Upper lobe of left lung (tissue), 6 donors: ENCODE measurements at regions not wholly inside any gene's neighbourhood (a gene's known extent, or its start where the extent isn't known, plus 50 kb on each side); places are given as distances from the start of the nearest gene placed in this dataset.

Experiments
- ATAC-seq, 2 donors: fragments of 200-7000 bp; cut with Tn5 transposase; one replicate each; pipeline ENCODE4 v1.9.1; 2022; ENCODE audit warnings: mild to moderate bottlenecking in 2 of 2, moderate library complexity in 2 of 2; ENCODE audit not compliant: low FRiP score in 2 of 2
- DNase-seq, 2 donors: peaks; one replicate each; pipeline ENCODE4 v3.0.0-alpha.2; 2019 to 2020
- H3K27ac ChIP-seq, 4 donors: fragments of 200-600 bp; sonication (generic); one replicate each; pipeline ENCODE4 v1.5.1; 2016 to 2019
- H3K27me3 ChIP-seq, 4 donors: fragments of 200-600 bp; sonication (generic); one replicate each; pipeline ENCODE4 v1.5.1; 2017 to 2019
- H3K36me3 ChIP-seq, 4 donors: fragments of 200-600 bp; sonication (generic); one replicate each; pipeline ENCODE4 v1.5.1; 2016 to 2019
- H3K4me1 ChIP-seq, 4 donors: fragments of 200-600 bp; sonication (generic); one replicate each; pipeline ENCODE4 v1.5.1; 2018 to 2019
- H3K4me3 ChIP-seq, 4 donors: fragments of 200-600 bp; sonication (generic); one replicate each; pipeline ENCODE4 v1.5.1; 2017 to 2019; ENCODE audit warnings: mild to moderate bottlenecking in 2 of 4, moderate library complexity in 1 of 4
- H3K9me3 ChIP-seq, 4 donors: fragments of 200-600 bp; sonication (generic); one replicate each; pipeline ENCODE4 v1.5.1; 2018 to 2019
- EP300 ChIP-seq, 4 donors: sonication (generic); formaldehyde crosslinking; IDR thresholded peaks; one replicate each; pipeline ENCODE4 v1.5.1; 2017; ENCODE audit warnings: antibody characterized with exemption in 4 of 4, control low read depth in 2 of 4
- POLR2A ChIP-seq, 4 donors: fragments of 450-650 bp; IDR thresholded peaks; one replicate each; pipeline ENCODE4 v1.5.1; 2016 to 2017; ENCODE audit warnings: antibody characterized with exemption in 4 of 4, mild to moderate bottlenecking in 2 of 4
- POLR2AphosphoS5 ChIP-seq, 2 donors: sonication (generic); formaldehyde crosslinking; IDR thresholded peaks; one replicate each; pipeline ENCODE4 v1.5.1; 2017; ENCODE audit warnings: antibody characterized with exemption in 2 of 2
- WGBS, 2 donors: methylation state at CpG; one replicate each; pipeline ENCODE4 v1.1.5; 2017 to 2018; 5-methylcytosine and 5-hydroxymethylcytosine counted together
- TF ChIP-seq, protein P1 (sequence below), 6 experiments: fragments of 450-650 bp in 4 of 6; fragments of 200-600 bp in 2 of 6; sonication (generic) in 2 of 6; IDR thresholded peaks; one replicate each; pipeline ENCODE4 v1.5.1; 2016 to 2019; ENCODE audit warnings: antibody characterized with exemption in 6 of 6
- donor health status: DM: no; HTN: no; CAD: no; lungs with moderate emphysema.
- donor health status: DM: no; HTN: yes; CAD: no; lungs with severe emphysema.

- Histone ChIP-seq H3K9me3 (no peaks in the 10 kb centered on the region), H3K4me1 (no peaks in the 10 kb centered on the region), H3K27me3 (no peaks in the 10 kb centered on the region), H3K36me3 (no peaks in the 10 kb centered on the region), H3K4me3 (no peak overlapping the region), H3K27ac (no peak overlapping the region)
- no peak for DNase-seq
- no peak for ATAC-seq
- TF ChIP-seq POLR2A (IDR thresholded peaks at IDR 0.05) (no peak), POLR2AphosphoS5 (IDR thresholded peaks at IDR 0.05) (no peak), EP300 (IDR thresholded peaks at IDR 0.05) (no peak)
- TF ChIP-seq, protein P1, sequence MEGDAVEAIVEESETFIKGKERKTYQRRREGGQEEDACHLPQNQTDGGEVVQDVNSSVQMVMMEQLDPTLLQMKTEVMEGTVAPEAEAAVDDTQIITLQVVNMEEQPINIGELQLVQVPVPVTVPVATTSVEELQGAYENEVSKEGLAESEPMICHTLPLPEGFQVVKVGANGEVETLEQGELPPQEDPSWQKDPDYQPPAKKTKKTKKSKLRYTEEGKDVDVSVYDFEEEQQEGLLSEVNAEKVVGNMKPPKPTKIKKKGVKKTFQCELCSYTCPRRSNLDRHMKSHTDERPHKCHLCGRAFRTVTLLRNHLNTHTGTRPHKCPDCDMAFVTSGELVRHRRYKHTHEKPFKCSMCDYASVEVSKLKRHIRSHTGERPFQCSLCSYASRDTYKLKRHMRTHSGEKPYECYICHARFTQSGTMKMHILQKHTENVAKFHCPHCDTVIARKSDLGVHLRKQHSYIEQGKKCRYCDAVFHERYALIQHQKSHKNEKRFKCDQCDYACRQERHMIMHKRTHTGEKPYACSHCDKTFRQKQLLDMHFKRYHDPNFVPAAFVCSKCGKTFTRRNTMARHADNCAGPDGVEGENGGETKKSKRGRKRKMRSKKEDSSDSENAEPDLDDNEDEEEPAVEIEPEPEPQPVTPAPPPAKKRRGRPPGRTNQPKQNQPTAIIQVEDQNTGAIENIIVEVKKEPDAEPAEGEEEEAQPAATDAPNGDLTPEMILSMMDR (IDR thresholded peaks at IDR 0.05): no peak
- 83 to 91% methylated on average over 6 of the region's 7 CpGs for WGBS, 2 donors
Measured at GRCh38 chr2:126766295-126766968, 110.5 kb downstream of the GYPC start.

- peak in 1 of 2 donors; percentile 17 for DNase-seq
- 91 to 93% methylated on average over 3 to 7 of the region's 7 CpGs for WGBS, 2 donors
- H3K27me3 ChIP-seq: no peaks in the 10 kb centered on the region
- no peaks in the 10 kb centered on the region for H3K36me3 ChIP-seq
- H3K9me3 ChIP-seq: no peaks in the 10 kb centered on the region
- H3K4me1 ChIP-seq: no peaks in the 10 kb centered on the region
- no peak overlapping the region for H3K27ac ChIP-seq
- no peak for TF ChIP-seq EP300 (IDR thresholded peaks at IDR 0.05)
- TF ChIP-seq, protein P1 (IDR thresholded peaks at IDR 0.05): no peak
- TF ChIP-seq POLR2A (IDR thresholded peaks at IDR 0.05): no peak
- no peak for TF ChIP-seq POLR2AphosphoS5 (IDR thresholded peaks at IDR 0.05)
- no peak overlapping the region for H3K4me3 ChIP-seq
- no peak for ATAC-seq
Measured at GRCh38 chr2:126766969-126767296, 111.0 kb downstream of the GYPC start.

GRCh38 chr2:126769118-126769517 is 113.2 kb downstream of the GYPC start:
- H3K4me3 ChIP-seq: no peak overlapping the region
- DNase-seq: peak in 1 of 2 donors; percentile 5
- 81 to 94% methylated on average over 1 to 3 of the region's 3 CpGs for WGBS, 2 donors
- TF ChIP-seq EP300 (IDR thresholded peaks at IDR 0.05) (no peak), POLR2A (IDR thresholded peaks at IDR 0.05) (no peak), POLR2AphosphoS5 (IDR thresholded peaks at IDR 0.05) (no peak)
- TF ChIP-seq, protein P1 (IDR thresholded peaks at IDR 0.05): no peak
- H3K4me1 ChIP-seq: no peaks in the 10 kb centered on the region
- H3K27me3 ChIP-seq: no peaks in the 10 kb centered on the region
- no peaks in the 10 kb centered on the region for H3K36me3 ChIP-seq
- no peaks in the 10 kb centered on the region for H3K9me3 ChIP-seq
- no peak overlapping the region for H3K27ac ChIP-seq
- no peak for ATAC-seq

GRCh38 chr2:126770466-126770865 is 114.5 kb downstream of the GYPC start:
- no peak overlapping the region for H3K4me3 ChIP-seq
- no peaks in the 10 kb centered on the region for H3K36me3 ChIP-seq
- TF ChIP-seq POLR2AphosphoS5 (IDR thresholded peaks at IDR 0.05) (no peak), POLR2A (IDR thresholded peaks at IDR 0.05) (no peak), EP300 (IDR thresholded peaks at IDR 0.05) (no peak)
- TF ChIP-seq, protein P1 (IDR thresholded peaks at IDR 0.05): no peak
- no peak for ATAC-seq
- H3K27me3 ChIP-seq: no peaks in the 10 kb centered on the region
- WGBS, 2 donors: 93 to 96% methylated on average over 2 of the region's 2 CpGs
- DNase-seq: no peak
- H3K9me3 ChIP-seq: no peaks in the 10 kb centered on the region
- H3K4me1 ChIP-seq: no peaks in the 10 kb centered on the region
- H3K27ac ChIP-seq: no peak overlapping the region

DNA sequence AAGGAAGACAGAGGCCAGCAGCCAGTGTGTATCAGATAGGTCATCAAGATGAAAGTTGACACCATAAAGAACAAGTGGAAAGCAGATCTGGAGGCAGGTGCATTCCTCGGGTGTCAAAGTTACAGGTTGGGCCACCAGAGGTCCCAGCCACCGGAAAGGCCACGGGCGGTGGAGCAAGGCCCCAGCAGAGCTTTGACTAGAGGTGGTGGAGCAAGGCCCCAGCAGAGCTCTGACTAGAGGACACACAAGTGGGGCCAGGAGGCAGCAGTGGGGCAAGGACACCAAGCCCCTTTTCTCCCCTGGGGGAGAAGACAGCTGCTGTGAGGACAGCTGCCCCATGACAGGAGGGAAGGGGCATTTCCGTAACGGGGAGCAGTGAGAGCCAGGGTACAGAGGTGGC is 115.1 kb downstream of the GYPC start:
- Histone ChIP-seq H3K36me3 (no peaks in the 10 kb centered on the region), H3K4me1 (peaks cover 0 to 1% (median under 1%) of the 10 kb centered on the region in 4 donors), H3K4me3 (no peak overlapping the region), H3K27me3 (no peaks in the 10 kb centered on the region), H3K27ac (no peak overlapping the region), H3K9me3 (no peaks in the 10 kb centered on the region)
- TF ChIP-seq EP300 (IDR thresholded peaks at IDR 0.05): no peak
- TF ChIP-seq, protein P1 (IDR thresholded peaks at IDR 0.05): no peak
- TF ChIP-seq POLR2A (IDR thresholded peaks at IDR 0.05): no peak
- TF ChIP-seq POLR2AphosphoS5 (IDR thresholded peaks at IDR 0.05): no peak
- ATAC-seq (no peak), DNase-seq (peak in 1 of 2 donors; percentile 69)
- 88 to 92% methylated on average over 6 of the region's 6 CpGs for WGBS, 2 donors
